PC-9 (cell line): ENCODE measurements at regions not wholly inside any gene's neighbourhood (a gene's known extent, or its start where the extent isn't known, plus 50 kb on each side); places are given as distances from the start of the nearest gene placed in this dataset.

Experiments
- EZH2 ChIP-seq: fragments of 200-600 bp; sonication (generic); IDR thresholded peaks from 2 replicates; pipeline ENCODE4 v1.8.0; 2017; ENCODE audit warnings: antibody characterized with exemption, low read depth
- TF ChIP-seq, protein P1 (sequence below): fragments of 200-600 bp; sonication (generic); conservative IDR thresholded peaks from 2 replicates; pipeline ENCODE4 v1.6.1; 2017; ENCODE audit warnings: mixed run types, antibody characterized with exemption, mild to moderate bottlenecking, moderate library complexity

DNA sequence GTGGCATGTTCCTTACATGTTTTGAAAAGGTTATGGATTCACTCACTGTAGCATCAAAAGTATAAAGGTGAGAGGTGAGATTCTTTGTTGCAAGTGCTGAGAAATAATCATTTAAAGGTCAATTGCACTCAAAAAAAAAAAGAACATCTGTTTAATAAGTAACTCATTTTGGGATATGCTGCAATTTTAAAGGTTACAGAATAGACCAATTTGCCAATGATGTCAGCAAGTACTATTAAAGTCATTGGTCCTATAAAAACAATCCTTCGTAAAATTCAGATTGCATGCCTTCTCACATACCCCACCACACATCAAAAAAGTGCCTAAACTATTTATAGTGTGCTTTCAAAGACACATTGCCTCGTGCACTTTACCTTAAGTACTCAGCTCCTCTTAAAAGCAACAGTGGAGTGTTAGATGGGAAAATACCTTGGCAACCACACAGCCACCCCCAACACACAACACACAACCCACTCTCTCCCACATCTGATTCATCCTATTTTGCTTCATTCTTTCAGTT is 218.2 kb upstream of the ADGRL2 start:
- TF ChIP-seq, protein P1, sequence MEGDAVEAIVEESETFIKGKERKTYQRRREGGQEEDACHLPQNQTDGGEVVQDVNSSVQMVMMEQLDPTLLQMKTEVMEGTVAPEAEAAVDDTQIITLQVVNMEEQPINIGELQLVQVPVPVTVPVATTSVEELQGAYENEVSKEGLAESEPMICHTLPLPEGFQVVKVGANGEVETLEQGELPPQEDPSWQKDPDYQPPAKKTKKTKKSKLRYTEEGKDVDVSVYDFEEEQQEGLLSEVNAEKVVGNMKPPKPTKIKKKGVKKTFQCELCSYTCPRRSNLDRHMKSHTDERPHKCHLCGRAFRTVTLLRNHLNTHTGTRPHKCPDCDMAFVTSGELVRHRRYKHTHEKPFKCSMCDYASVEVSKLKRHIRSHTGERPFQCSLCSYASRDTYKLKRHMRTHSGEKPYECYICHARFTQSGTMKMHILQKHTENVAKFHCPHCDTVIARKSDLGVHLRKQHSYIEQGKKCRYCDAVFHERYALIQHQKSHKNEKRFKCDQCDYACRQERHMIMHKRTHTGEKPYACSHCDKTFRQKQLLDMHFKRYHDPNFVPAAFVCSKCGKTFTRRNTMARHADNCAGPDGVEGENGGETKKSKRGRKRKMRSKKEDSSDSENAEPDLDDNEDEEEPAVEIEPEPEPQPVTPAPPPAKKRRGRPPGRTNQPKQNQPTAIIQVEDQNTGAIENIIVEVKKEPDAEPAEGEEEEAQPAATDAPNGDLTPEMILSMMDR = no peak
- no peak for TF ChIP-seq EZH2
